A549 (cell line): ENCODE measurements at regions not wholly inside any gene's neighbourhood (a gene's known extent, or its start where the extent isn't known, plus 50 kb on each side); places are given as distances from the start of the nearest gene placed in this dataset.

ENCODE experiments used
- CBX2 ChIP-seq: fragments of 200-600 bp; sonication (generic); IDR thresholded peaks from 2 replicates; pipeline ENCODE4 v1.6.1; 2016; ENCODE audit warnings: low read depth, mild to moderate bottlenecking, borderline replicate concordance
- CTCF ChIP-seq: fragments of >200 bp; sonication (Bioruptor Twin); formaldehyde crosslinking; IDR thresholded peaks from 3 replicates; pipeline ENCODE4 v1.5.1; 2016
- EP300 ChIP-seq, 2 experiments: fragments of >200 bp; sonication (Bioruptor Twin); formaldehyde crosslinking; IDR thresholded peaks; 2 replicates in 1 of 2; 3 replicates in 1 of 2; pipeline ENCODE4 v1.6.1; 2016 to 2017
- JUNB ChIP-seq: fragments of >200 bp; sonication (Bioruptor Twin); formaldehyde crosslinking; IDR thresholded peaks from 2 replicates; pipeline ENCODE4 v1.6.1; 2016
- KDM1A ChIP-seq: fragments of 200-600 bp; sonication (generic); IDR thresholded peaks from 2 replicates; pipeline ENCODE4 v1.6.1; 2016; ENCODE audit warnings: low read depth, mild to moderate bottlenecking
- KDM5A ChIP-seq: fragments of 200-600 bp; sonication (generic); IDR thresholded peaks from 2 replicates; pipeline ENCODE4 v1.6.1; 2016; ENCODE audit warnings: antibody characterized with exemption, mild to moderate bottlenecking
- MAX ChIP-seq: IDR thresholded peaks from 2 replicates; pipeline ENCODE4 v1.6.1; 2012
- MYC ChIP-seq: IDR thresholded peaks from 2 replicates; pipeline ENCODE4 v1.6.1; 2012; ENCODE audit warnings: mild to moderate bottlenecking, inconsistent platforms, low read length, improper control_type of control experiment, borderline replicate concordance
- POLR2A ChIP-seq: IDR thresholded peaks from 2 replicates; pipeline ENCODE4 v1.6.1; 2012; ENCODE audit warnings: mild to moderate bottlenecking, low read length
- RAD21 ChIP-seq, 2 experiments: fragments of >200 bp in 1 of 2; sonication (Bioruptor Twin) in 1 of 2; formaldehyde crosslinking in 1 of 2; IDR thresholded peaks in 1 of 2; conservative IDR thresholded peaks in 1 of 2; 2 replicates in 1 of 2; 3 replicates in 1 of 2; pipeline ENCODE4 v1.6.1; 2012 to 2018; ENCODE audit warnings: inconsistent platforms in 1 of 2
- RCOR1 ChIP-seq: fragments of 150-350 bp; IDR thresholded peaks from 2 replicates; pipeline ENCODE4 v1.6.1; 2014; ENCODE audit warnings: antibody characterized with exemption, low read length, low read depth
- REST ChIP-seq: fragments of 200-600 bp; sonication (generic); IDR thresholded peaks from 2 replicates; pipeline ENCODE4 v1.6.1; 2016; ENCODE audit warnings: antibody characterized with exemption, mild to moderate bottlenecking, moderate library complexity
- SMC3 ChIP-seq: fragments of >200 bp; sonication (Bioruptor Twin); formaldehyde crosslinking; IDR thresholded peaks from 3 replicates; pipeline ENCODE4 v1.6.1; 2018; ENCODE audit warnings: inconsistent platforms
- ZSCAN20 ChIP-seq: fragments of 250-450 bp; sonication (Bioruptor Pico); IDR thresholded peaks from 2 replicates; pipeline ENCODE4 v1.8.0; 2022; ENCODE audit warnings: mild to moderate bottlenecking, moderate library complexity

GRCh38 chr4:116323606-116324005 is 761.8 kb downstream of the TRAM1L1 start:
- TF ChIP-seq POLR2A (no peak), RCOR1 (no peak), CTCF (no peak), SMC3 (no peak), KDM5A (no peak), ZSCAN20 (CRISPR knock-in tag) (no peak), MYC (no peak), MAX (no peak), KDM1A (no peak), JUNB (no peak), RAD21 (conservative IDR thresholded peaks at IDR 0.05 in 1 of 2, IDR thresholded peaks at IDR 0.05 in 1 of 2) (no peak), EP300 (IDR thresholded peaks at IDR 0.05) (no peak), CBX2 (no peak), REST (no peak)
